Hepatocyte (in vitro differentiated cells): ENCODE measurements at regions not wholly inside any gene's neighbourhood (a gene's known extent, or its start where the extent isn't known, plus 50 kb on each side); places are given as distances from the start of the nearest gene placed in this dataset.

Experiments
- DNase-seq: peaks from one replicate; pipeline ENCODE4 v3.0.0-alpha.2; 2016; ENCODE audit warnings: low spot score
- H2AFZ ChIP-seq: fragments of 200-600 bp; sonication (generic); 2 replicates; pipeline ENCODE4 v1.6.0; 2016; ENCODE audit warnings: antibody characterized with exemption, mild to moderate bottlenecking
- H3K27ac ChIP-seq: fragments of 200-600 bp; sonication (generic); 2 replicates; pipeline ENCODE4 v1.5.1; 2016; ENCODE audit warnings: mild to moderate bottlenecking
- H3K27me3 ChIP-seq: fragments of 200-600 bp; sonication (generic); 2 replicates; pipeline ENCODE4 v1.6.1; 2016
- H3K36me3 ChIP-seq: fragments of 200-600 bp; sonication (generic); replicated peaks from 2 replicates; pipeline ENCODE4 v1.5.1; 2016; ENCODE audit warnings: low read depth; ENCODE audit not compliant: insufficient read depth
- H3K4me1 ChIP-seq: fragments of 200-600 bp; sonication (generic); 2 replicates; pipeline ENCODE4 v1.5.1; 2016; ENCODE audit warnings: mild to moderate bottlenecking, moderate library complexity; ENCODE audit not compliant: insufficient read depth
- H3K4me2 ChIP-seq: fragments of 200-600 bp; sonication (generic); 2 replicates; pipeline ENCODE4 v1.6.0; 2016
- H3K4me3 ChIP-seq: fragments of 200-600 bp; sonication (generic); 2 replicates; pipeline ENCODE4 v1.5.1; 2016; ENCODE audit warnings: mild to moderate bottlenecking
- H3K79me2 ChIP-seq: fragments of 200-600 bp; sonication (generic); 2 replicates; pipeline ENCODE4 v1.6.0; 2017; ENCODE audit warnings: mild to moderate bottlenecking
- H3K9me2 ChIP-seq: fragments of 200-600 bp; sonication (generic); replicated peaks from 2 replicates; pipeline ENCODE4 v1.6.0; 2017; ENCODE audit warnings: mild to moderate bottlenecking; ENCODE audit not compliant: insufficient read depth
- H3K9me3 ChIP-seq: fragments of 200-600 bp; sonication (generic); 2 replicates; pipeline ENCODE4 v1.5.1; 2016; ENCODE audit warnings: low read depth, mild to moderate bottlenecking
- H4K20me1 ChIP-seq: fragments of 200-600 bp; sonication (generic); 2 replicates; pipeline ENCODE4 v1.6.0; 2016; ENCODE audit warnings: mild to moderate bottlenecking; ENCODE audit not compliant: insufficient read depth, poor library complexity, severe bottlenecking
- EZH2 ChIP-seq: fragments of 200-600 bp; sonication (generic); IDR thresholded peaks from 2 replicates; pipeline ENCODE4 v1.6.1; 2016; ENCODE audit warnings: antibody characterized with exemption, mild to moderate bottlenecking, borderline replicate concordance
- EZH2phosphoT487 ChIP-seq: fragments of 200-600 bp; sonication (generic); IDR thresholded peaks from one replicate; pipeline ENCODE4 v1.6.1; 2018; ENCODE audit warnings: antibody characterized with exemption, mild to moderate bottlenecking, low read depth, moderate library complexity; ENCODE audit not compliant: unreplicated experiment, severe bottlenecking
- WGBS: methylation state at CpG from one replicate; pipeline ENCODE4 v1.1.6; 2016; ENCODE audit warnings: low lambda C conversion rate; ENCODE audit errors: missing lambda C conversion rate; 5-methylcytosine and 5-hydroxymethylcytosine counted together
- TF ChIP-seq, protein P1 (sequence below): fragments of 200-600 bp; sonication (generic); IDR thresholded peaks from 2 replicates; pipeline ENCODE4 v1.5.1; 2016; ENCODE audit warnings: antibody characterized with exemption, mild to moderate bottlenecking; ENCODE audit not compliant: poor library complexity

- Histone ChIP-seq H3K27me3 (no peaks in the 10 kb centered on the region), H3K4me3 (no peak overlapping the region), H3K27ac (no peak overlapping the region), H3K9me2 (no peaks in the 10 kb centered on the region), H4K20me1 (no peaks in the 10 kb centered on the region), H3K79me2 (no peaks in the 10 kb centered on the region), H3K4me2 (no peak overlapping the region), H2AFZ (no peak overlapping the region), H3K4me1 (no peaks in the 10 kb centered on the region), H3K36me3 (no peaks in the 10 kb centered on the region), H3K9me3 (no peaks in the 10 kb centered on the region)
- DNase-seq, result no peak
- 36% methylated on average over 1 of the region's 1 CpG for WGBS
- TF ChIP-seq EZH2phosphoT487, result no peak
- no peak for TF ChIP-seq EZH2
- TF ChIP-seq, protein P1, sequence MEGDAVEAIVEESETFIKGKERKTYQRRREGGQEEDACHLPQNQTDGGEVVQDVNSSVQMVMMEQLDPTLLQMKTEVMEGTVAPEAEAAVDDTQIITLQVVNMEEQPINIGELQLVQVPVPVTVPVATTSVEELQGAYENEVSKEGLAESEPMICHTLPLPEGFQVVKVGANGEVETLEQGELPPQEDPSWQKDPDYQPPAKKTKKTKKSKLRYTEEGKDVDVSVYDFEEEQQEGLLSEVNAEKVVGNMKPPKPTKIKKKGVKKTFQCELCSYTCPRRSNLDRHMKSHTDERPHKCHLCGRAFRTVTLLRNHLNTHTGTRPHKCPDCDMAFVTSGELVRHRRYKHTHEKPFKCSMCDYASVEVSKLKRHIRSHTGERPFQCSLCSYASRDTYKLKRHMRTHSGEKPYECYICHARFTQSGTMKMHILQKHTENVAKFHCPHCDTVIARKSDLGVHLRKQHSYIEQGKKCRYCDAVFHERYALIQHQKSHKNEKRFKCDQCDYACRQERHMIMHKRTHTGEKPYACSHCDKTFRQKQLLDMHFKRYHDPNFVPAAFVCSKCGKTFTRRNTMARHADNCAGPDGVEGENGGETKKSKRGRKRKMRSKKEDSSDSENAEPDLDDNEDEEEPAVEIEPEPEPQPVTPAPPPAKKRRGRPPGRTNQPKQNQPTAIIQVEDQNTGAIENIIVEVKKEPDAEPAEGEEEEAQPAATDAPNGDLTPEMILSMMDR, result no peak
Measured at GRCh38 chr1:68745451-68745850, 248.6 kb upstream of the DEPDC1 start.

- Histone ChIP-seq H3K27me3 (no peaks in the 10 kb centered on the region), H3K27ac (no peak overlapping the region), H3K79me2 (no peaks in the 10 kb centered on the region), H3K9me2 (no peaks in the 10 kb centered on the region), H3K4me3 (no peak overlapping the region), H3K4me1 (no peaks in the 10 kb centered on the region), H3K36me3 (no peaks in the 10 kb centered on the region), H2AFZ (no peak overlapping the region), H3K4me2 (no peak overlapping the region), H3K9me3 (no peaks in the 10 kb centered on the region), H4K20me1 (no peaks in the 10 kb centered on the region)
- 85% methylated on average over 1 of the region's 1 CpG for WGBS
- DNase-seq, result no peak
- TF ChIP-seq, protein P1, result no peak
- no peak for TF ChIP-seq EZH2phosphoT487
Measured at GRCh38 chr1:68746378-68746777, 249.5 kb upstream of the DEPDC1 start.

DNA sequence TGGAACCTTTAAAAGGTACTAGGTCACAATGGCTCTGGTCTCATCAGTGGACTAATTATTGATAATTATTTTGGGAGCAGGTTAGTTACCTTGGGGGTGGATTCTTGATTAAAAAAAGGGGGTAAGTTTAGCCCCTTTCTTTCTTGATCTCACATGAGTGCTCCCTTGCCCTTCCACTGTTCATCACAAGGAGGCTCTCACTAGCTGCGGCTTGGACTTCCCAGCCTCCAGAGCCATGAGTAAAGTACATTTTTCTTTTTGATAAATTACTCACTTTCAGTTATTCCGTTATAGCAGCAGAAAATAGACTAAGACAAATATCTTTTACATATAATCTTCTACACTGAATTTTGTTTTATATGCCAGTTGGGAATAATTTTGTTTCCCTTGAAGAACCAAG is 254.8 kb upstream of the DEPDC1 start:
- Histone ChIP-seq H3K9me3 (no peaks in the 10 kb centered on the region), H4K20me1 (no peaks in the 10 kb centered on the region), H3K4me3 (no peak overlapping the region), H3K27ac (no peak overlapping the region), H3K9me2 (no peaks in the 10 kb centered on the region), H2AFZ (no peak overlapping the region), H3K4me1 (no peaks in the 10 kb centered on the region), H3K36me3 (no peaks in the 10 kb centered on the region), H3K27me3 (no peaks in the 10 kb centered on the region), H3K4me2 (no peak overlapping the region), H3K79me2 (no peaks in the 10 kb centered on the region)
- DNase-seq, result no peak
- WGBS, result 91% methylated on average over 2 of the region's 2 CpGs
- TF ChIP-seq EZH2phosphoT487, result no peak
- no peak for TF ChIP-seq EZH2
- TF ChIP-seq, protein P1, result no peak

GRCh38 chr1:68758666-68759209 is 261.9 kb upstream of the DEPDC1 start:
- 80% methylated on average over 1 of the region's 1 CpG for WGBS
- H3K36me3 ChIP-seq, result no peaks in the 10 kb centered on the region

More at GRCh38 chr1:68758666-68759209, 261.9 kb upstream of the DEPDC1 start:
- H3K4me2 ChIP-seq, result no peak overlapping the region
- TF ChIP-seq EZH2phosphoT487, result no peak
- TF ChIP-seq EZH2, result no peak
- TF ChIP-seq, protein P1, result no peak
- H3K9me3 ChIP-seq, result no peaks in the 10 kb centered on the region
- H4K20me1 ChIP-seq, result no peaks in the 10 kb centered on the region
- H2AFZ ChIP-seq, result no peak overlapping the region
- no peak overlapping the region for H3K27ac ChIP-seq
- no peak for DNase-seq
- H3K4me3 ChIP-seq, result no peak overlapping the region
- H3K9me2 ChIP-seq, result no peaks in the 10 kb centered on the region
- H3K4me1 ChIP-seq, result no peaks in the 10 kb centered on the region
- H3K79me2 ChIP-seq, result no peaks in the 10 kb centered on the region
- no peaks in the 10 kb centered on the region for H3K27me3 ChIP-seq
